ENCODE measurements at regions not wholly inside any gene's neighbourhood (a gene's known extent, or its start where the extent isn't known, plus 50 kb on each side); places are given as distances from the start of the nearest gene placed in this dataset.

GRCh38 chr4:103359900-103360299 lies 161.8 kb upstream of the CENPE start:
- TF ChIP-seq FOXK2 (IDR thresholded peaks at IDR 0.05) (no peak), SUZ12 (IDR thresholded peaks at IDR 0.05) (no peak), NFRKB (IDR thresholded peaks at IDR 0.05) (no peak), FOXM1 (IDR thresholded peaks at IDR 0.05; ENCODE audit: borderline replicate concordance) (no peak), ARNT (IDR thresholded peaks at IDR 0.05) (no peak), SP1 (IDR thresholded peaks at IDR 0.05) (no peak), BHLHE40 (IDR thresholded peaks at IDR 0.05; ENCODE audit: borderline replicate concordance) (no peak), FOXA1 (IDR thresholded peaks at IDR 0.05) (no peak), TARDBP (IDR thresholded peaks at IDR 0.05) (no peak), HDGF (IDR thresholded peaks at IDR 0.05; ENCODE audit: borderline replicate concordance) (no peak)

All from HEK293T (cell line).